Head of caudate nucleus (tissue), 42 donors: ENCODE measurements at regions not wholly inside any gene's neighbourhood (a gene's known extent, or its start where the extent isn't known, plus 50 kb on each side); places are given as distances from the start of the nearest gene placed in this dataset.

Source experiments
- DNase-seq, 42 donors: peaks; one replicate each; pipeline versions ENCODE4 v3.0.0 to v3.0.0-alpha.2; 2020 to 2021; ENCODE audit warnings: mixed read lengths in 7 of 42
- intact Hi-C: fragments of 100-400 bp; cut with DNase I; formaldehyde crosslinking; loops from one replicate; pipeline ENCODE4 v1.15.0; 2022

DNA sequence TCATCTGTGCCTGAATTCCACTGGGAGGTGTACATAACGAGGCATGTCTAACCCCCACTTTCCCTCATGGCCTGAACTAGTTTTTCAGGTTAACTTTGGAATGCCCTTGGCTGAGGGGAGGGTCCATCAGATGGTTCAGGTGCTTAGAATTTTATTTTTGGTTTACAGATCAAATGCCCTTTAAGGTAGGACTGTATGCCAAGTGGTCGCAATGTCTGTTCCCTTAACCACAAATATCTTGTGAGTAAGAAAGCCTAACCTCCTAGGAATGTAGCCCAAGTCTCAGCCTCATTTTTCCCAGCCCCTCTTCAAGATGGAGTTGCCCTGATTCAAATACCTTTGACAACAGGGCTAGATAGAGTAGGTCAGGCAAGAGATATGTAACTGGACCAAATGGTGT lies 78.4 kb downstream of the RNASET2 start:
- intact Hi-C loops, result no loop called here
- DNase-seq, result no peak

DNA sequence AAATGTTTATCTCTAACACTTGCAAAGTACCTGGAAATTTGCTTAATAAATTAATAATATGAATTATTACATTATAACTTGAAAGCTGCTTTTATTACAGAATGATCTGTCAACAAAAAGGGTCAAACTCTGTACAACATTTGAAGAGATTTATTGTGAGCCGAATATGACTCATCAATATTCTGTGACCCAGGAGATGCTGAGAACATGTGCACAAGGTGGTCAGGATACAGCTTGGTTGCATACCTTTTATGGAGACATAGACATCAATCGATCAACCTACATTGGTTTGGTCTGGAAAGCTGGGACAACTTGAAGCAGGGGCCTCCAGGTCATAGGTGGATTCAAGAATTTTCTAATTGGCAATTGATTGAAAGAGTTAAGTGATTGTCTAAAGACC lies 79.0 kb downstream of the RNASET2 start:
- no peak for DNase-seq
- intact Hi-C loops, result no loop called here

DNA sequence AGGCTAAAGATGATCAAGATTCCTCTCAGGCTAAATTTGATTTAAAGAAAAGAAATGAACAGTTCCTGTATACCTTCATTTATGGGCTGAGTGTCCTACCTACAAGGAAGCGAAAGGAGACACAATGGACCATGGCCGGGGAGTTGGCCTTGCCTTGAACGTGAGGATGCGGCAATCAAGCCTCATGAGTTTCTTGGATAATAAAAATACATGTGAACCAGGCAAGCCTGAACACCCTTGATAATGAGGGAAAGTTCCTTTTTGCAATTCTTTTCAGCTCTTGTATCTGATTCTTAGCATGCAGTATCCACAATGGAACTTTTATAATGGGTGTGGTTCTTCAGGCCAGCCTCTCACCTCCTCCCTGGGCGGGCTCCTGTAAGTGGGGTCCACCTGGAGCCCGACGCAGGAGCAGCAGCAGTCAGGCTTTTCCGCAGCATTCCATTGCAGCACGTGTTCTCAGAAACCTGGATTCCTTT lies 83.8 kb downstream of the RNASET2 start:
- DNase-seq, result no peak
- intact Hi-C loops, result no loop called here

DNA sequence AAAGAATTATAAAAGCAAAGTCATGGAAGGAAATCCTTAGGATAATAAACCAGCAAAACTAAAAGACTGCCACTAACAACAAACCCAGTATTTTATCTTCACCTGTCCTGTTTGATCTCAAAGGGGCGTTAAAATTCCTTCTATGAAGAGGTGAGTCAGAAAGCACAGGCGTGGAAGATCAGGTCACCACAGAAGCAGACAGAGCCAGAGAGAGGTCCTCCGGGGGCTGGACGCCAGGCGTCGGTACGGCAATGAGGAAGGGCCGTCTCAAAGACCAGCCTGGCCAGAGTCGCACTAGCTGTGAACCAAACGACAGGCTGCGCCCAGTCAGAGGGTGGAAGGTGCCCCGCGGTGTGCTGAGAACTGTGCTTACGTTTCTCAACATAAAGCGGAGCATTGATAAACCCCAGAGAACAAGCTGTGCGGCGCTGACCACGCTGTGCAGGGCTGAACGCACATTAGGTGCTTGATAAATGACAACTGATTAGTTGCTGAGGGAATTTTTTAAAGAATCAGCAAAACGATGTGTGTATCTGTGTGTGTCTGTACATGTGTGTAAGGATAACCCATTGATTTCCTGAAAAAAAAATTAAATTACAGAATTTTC lies 85.6 kb downstream of the RNASET2 start:
- intact Hi-C loops, result no loop called here
- DNase-seq, result no peak

DNA sequence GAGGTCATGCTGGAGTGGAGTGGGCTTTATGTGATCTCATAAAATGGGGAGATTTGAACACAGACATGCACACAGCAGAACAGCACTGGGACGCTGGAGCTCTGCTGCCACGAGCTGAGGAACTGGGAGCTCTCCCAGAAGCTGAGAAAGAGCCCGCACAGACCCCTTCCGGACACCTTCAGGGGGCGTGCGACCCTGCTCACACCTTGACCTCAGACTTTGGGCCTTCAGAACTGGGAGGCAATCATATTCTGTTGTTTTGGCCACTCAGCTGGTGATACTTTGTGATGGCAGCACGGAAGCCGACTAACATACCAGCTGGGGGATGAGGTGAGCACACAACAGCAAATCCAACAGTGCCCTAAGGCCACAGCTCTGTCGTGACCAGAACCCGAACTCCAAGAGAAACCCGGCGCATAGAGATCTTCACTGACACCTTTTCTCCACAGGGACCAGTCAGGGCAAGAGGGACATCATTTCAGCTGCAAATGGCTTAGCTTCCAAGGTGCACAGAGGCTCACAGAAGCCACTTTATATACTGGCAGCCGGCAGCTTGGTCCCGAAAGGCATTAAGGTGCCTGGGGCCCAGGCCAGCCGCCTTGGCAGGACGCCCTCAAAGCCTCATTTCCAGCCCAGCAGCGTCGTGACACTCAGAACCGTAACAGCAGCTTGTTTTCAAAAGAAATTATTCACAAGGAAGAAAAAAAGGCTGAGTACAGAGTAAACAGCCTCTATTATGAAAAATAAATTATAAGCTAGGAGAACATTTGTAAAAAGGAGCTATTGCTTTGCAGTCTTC lies 89.3 kb downstream of the RNASET2 start:
- peak in 25 of 42 donors; percentile 31 to 76 (median 59) for DNase-seq
- intact Hi-C loops, result no loop called here

DNA sequence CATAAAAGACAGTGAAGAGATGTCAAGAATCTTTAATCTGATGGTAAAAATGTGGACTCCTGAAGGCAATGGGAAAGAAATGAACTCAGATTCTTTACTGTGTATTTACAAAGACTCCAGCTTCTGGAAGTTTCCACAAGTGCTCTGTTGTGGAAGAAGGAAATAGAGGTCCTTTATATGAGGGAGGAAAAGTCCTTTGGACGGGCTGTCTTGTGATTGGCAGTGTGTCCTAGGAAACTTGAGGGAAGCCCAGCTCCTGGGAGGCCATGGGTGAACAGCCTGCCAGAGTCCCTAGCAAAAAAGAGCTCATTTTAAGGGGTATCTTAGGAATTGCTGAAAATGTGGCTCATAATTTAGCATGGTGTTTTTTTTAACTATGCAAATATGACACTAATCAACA lies 92.0 kb downstream of the RNASET2 start:
- DNase-seq, result peak in 5 of 42 donors; percentile 37 to 48 (median 41)
- intact Hi-C loops, result no loop called here

DNA sequence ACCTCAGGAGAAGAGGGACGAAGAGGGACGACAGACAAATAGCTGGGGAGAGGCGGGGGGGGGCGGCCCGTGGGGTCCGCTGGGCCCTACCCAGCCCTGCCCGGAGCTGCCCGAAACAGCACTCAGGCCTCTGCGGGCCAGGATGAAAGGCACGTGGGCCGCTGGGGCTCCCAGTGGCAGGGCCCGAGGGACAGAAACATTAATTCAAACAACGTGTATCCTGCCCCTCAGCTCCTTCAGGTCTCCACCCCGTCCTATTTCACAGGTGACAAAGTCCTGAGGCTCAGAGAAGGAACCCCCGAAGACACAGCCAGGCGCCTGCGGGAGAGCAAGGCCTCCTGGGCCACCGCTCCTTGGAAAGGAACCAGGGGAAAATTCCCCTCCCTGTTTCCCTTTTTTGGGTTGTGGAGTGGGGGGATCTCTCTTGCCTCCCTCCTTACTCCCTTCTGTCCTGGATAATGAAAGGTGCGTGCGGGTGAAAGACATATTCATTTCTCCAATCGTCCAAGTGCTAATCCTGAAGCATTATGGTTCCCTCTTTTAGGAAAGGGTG lies 93.3 kb downstream of the RNASET2 start:
- DNase-seq, result peak in 9 of 42 donors; percentile 23 to 51 (median 37)
- intact Hi-C loops, result no loop called here

DNA sequence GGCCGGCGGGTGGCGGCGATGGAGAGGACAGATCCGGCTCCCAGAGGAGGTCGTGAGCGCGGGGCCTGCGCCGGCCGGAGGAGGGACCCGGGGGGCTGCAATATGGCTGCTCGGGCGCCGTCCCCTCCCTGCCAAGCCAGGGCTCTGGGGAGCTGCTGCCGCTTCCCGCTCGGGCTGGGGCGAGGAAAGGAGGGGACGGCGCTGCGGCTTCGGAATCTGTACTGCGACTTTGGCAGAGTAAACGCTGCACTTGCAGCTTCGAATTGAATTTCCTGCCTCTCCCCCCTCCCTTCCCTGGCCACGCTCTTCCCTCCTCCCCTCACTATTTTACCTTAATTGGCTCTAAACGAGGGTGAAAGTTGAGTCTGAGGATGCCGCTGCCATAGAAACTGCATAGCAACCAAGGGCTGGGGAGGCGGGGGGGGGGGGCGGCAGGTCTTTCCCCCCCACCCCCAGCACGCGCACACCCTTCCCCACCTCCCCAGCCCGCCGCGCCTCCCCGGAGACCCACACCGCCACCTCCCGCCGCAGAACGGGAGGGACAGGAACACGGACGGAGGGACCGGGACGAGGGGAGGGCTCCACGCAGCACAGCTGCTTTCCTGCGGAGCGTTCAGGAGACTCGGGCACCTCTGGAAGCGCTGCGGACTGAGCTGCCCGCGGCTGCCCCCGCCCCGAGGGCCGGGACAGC lies 93.9 kb downstream of the RNASET2 start:
- peak in 41 of 42 donors; percentile 38 to 87 (median 66) for DNase-seq
- intact Hi-C loops, result no loop called here

DNA sequence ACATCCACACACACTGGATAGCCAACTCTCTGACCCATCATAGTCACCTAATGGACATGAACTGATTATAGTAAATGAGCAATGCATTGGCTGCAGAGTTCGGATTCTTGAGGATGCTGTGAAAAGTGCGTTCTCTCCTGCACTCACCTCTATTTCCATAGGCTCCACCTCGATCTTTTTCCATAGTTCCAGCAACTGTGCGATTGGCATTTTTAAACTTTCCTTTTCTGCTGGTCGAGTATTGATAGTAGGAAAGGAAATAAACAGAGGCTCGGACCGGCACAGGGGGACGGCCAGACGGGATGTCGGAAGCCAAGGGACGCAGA lies 94.4 kb downstream of the RNASET2 start:
- DNase-seq, result no peak
- intact Hi-C loops, result no loop called here

DNA sequence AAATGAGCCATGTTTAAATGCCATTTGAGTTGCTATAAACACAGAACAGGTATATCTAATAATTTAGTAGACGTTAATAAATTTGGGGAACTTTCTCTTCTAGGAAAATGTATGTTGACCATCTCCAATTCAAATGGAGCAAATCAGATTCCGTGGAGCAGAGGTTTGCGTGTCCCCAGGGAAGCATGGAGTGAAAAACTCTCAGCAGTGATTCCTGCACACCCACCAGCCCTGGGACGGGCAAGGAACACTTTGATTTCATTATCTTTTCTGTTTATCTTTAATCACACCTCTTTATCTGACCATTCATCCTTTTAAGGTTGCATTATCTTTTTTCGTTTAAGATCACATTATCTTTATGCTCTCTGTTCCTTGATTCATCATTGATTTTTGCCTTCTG lies 95.0 kb downstream of the RNASET2 start:
- intact Hi-C loops, result no loop called here
- DNase-seq, result peak in 6 of 42 donors; percentile 31 to 62 (median 47)

DNA sequence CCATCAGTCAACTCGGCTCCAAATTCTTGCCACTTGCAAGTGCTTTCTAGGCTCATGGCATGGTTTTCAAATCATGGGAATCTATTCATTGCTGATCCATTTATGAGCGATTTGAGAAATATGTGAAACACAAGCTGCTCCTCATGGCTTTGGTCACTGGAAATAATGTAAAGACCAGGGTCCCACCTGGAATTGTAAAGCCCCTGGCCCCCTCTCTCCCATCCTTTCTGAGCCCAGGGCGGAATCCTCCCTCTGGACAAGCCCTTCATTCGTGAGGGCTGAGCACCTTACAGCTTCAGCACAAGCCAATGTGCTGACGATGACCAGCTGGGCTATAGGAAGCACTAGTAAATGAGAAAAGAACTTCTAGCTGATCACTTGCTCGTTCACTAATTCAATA lies 96.0 kb downstream of the RNASET2 start:
- peak in 2 of 42 donors; percentile 37 to 38 for DNase-seq
- intact Hi-C loops, result no loop called here

DNA sequence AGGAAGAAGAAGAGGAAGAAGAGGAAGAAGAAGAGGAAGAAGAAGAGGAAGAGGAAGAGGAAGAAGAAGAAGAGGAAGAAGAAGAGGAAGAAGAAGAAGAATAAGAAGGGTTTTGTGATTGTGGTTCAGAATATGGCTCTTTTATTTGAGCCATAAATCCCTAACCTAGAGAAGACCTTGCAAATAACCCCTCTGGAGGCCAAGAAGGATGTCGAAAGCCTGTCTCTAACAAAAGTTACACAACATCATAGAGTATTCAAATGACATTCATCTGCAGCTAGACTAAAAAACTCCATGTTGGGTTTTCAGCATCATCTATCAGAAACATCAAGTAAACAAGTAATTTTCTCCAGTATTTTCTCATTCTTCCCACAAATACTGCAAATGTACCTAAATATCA lies 100.9 kb downstream of the RNASET2 start:
- intact Hi-C loops, result no loop called here
- no peak for DNase-seq

DNA sequence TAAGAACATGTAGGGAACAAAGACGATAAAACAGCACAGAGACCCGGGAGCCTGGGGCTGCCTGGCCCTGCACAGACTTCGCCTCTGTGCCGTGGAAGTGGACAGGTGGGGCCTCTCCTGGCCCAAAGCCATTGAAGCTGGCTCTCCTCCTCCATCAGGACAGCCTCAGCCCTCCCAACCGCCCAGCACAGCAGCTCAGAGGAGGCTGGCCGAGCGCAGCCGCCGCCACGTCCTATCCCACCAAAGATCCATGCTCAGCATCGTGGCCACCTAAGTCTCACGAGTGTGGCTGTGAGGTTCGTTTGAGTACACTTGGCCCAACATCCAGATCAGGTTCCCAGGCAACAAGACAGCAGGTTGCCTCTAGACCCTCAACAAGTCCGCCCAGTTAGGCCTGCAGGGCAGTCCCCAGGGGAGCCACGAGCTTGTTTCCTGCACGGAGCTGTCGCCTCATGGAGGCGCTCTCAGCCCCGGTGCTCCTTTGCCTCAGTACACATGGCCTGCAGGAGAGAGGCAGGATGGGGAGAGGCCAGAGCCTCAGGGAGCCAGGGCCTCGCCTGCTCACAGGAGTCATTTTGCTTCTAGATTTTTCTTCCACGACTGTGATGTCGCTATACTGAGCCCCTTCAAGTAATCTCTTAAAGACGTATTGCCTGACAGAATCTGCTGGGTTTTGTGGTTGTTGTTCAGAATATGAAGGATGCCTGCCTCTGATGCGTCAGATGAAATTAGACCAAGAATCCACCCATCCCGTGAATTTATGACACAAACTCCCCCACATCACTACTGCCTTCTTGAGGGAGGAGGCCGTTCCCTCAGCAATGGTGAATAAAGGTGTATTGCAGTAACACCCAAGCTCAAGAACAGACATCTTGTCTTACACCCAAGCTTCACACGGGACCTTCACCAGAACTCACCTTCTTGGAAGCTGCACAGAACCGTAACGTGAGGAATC lies 102.7 kb downstream of the RNASET2 start:
- peak in 1 of 42 donors; percentile 55 for DNase-seq
- intact Hi-C loops, result no loop called here

DNA sequence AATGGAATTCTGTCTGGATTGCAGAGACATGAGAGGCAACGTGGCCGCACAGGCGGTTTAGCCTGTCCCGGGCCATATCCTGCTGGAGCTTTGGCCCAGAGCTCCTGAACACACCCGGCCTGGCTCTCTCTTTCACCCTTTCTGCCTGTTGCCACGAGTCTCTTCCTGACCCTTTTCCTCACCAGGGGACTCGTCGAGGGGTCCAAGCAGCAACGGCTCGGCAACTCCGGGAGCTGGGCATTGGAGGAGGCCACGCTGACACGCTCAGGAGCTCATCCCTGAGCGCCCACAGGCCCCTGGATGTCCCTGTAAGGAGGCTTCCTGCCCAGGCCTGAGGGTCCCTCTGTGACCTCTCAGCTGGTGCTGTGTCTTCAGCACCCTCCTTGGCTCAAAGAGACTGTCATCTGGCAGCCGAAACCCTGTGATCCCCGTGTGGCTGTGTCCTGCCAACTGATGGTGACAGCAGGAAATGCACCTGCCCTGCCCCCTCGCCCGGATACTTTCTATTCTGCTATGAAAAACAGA lies 103.8 kb downstream of the RNASET2 start:
- intact Hi-C loops, result no loop called here

DNA sequence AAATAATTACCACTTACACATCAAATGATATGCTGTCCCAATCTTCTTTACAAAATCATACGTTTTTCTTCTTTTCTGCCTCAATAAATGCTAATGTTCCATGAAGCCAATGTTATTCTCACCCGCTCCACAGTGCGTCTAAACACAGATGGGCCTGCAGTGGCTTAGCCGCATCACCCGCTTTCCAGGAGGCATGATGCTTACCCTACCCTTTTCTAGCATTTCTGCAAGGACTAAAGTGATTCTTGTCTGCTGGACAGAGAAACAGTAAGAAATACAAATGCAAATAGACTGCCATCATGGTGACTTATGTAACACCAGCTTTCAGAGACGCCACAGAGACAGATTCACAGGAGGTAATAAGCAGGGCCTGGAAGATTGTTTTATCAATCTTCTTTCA lies 104.4 kb downstream of the RNASET2 start:
- peak in 2 of 42 donors; percentile 37 to 39 for DNase-seq
- intact Hi-C loops, result no loop called here

More for the DNA sequence above, 103.8 kb downstream of the RNASET2 start:
- DNase-seq, result peak in 5 of 42 donors; percentile 22 to 55 (median 37)

DNA sequence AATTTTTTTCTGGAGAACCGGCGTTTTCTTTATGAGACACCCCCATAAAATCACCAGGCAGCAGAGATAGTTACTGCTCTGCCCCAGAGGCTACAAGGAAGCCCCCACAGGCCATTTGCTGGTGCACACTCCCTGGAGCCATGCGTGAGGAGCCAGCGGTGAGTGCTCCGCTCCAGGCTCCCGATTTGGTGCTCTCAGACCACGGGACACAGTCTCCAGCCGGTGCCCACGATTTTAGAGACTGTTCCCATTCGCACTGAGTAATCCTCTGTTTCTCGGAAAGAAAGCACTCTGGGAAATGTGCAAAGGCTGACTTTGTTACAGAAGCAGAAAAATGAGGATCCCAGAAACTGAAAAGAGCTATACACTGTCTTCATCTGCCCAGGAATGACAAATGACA lies 104.9 kb downstream of the RNASET2 start:
- DNase-seq, result peak in 9 of 42 donors; percentile 28 to 70 (median 44)
- intact Hi-C loops, result no loop called here

DNA sequence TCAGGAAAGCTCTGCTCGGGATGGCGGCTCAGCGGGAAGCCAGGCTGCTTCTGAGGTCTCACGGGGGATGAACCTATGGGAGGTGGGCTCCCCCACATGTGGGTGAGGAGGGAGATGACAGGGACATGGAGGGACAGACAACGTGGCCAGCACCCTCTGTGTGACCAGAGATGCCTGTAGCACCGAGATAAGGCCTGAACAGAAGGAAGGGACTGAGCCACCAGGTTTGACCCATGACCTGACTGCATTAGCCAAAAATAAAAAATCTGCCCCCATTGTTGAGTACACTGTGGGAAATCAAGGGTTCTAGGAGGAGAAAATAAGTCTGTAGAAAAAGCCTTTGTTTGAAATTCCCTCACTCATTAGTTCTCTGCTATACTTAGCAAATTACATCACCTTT lies 105.7 kb downstream of the RNASET2 start:
- intact Hi-C loops, result no loop called here

DNA sequence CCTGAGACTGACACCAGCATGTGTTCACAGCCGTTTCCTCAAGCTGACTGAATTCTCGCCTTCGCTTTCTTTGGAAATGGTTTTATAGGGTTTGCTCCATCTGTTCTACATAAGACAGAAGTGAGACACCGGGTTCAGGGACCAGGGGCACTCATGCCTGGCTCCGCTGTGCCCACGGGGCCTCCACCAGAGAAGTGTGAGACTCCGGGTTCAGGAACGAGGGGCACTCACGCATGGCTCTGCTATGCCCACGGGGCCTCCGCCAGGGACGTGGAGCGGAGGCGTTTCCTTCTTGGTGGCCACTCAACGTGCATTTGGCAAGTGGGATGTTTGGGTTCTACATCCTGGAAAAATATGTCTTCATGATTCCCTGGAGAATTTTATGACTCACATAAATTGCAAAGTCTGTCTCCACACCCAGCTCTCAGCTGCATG lies 106.6 kb downstream of the RNASET2 start:
- intact Hi-C loops, result no loop called here
- DNase-seq, result peak in 2 of 42 donors; percentile 34 to 39

More for the DNA sequence above, 105.7 kb downstream of the RNASET2 start:
- DNase-seq, result peak in 2 of 42 donors; percentile 33 to 43
